ENCODE measurements at regions not wholly inside any gene's neighbourhood (a gene's known extent, or its start where the extent isn't known, plus 50 kb on each side); places are given as distances from the start of the nearest gene placed in this dataset.

DNA sequence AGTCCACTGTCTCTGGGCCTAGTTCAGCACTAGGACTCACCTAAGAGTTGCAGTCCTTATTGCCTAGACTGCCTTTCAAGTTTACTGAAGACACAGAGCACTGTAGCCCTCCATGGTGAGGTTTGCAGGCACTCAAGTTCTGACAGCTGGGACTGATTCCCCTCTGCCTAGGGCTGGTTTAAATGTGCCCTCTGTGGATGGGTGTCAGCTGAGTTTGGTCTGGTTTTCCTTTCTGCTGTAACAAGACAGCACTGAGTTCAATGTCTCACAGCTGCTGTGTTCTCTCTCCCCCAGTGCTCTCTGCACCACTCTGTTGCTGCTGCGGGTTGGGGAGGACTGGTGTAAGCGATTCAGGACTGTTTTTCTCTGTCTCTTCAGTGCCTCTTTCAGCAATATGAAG, 75.2 kb upstream of the C1orf21 start:
- TF ChIP-seq POLR2A (IDR thresholded peaks at IDR 0.05): no peak
- TF ChIP-seq, protein P1, sequence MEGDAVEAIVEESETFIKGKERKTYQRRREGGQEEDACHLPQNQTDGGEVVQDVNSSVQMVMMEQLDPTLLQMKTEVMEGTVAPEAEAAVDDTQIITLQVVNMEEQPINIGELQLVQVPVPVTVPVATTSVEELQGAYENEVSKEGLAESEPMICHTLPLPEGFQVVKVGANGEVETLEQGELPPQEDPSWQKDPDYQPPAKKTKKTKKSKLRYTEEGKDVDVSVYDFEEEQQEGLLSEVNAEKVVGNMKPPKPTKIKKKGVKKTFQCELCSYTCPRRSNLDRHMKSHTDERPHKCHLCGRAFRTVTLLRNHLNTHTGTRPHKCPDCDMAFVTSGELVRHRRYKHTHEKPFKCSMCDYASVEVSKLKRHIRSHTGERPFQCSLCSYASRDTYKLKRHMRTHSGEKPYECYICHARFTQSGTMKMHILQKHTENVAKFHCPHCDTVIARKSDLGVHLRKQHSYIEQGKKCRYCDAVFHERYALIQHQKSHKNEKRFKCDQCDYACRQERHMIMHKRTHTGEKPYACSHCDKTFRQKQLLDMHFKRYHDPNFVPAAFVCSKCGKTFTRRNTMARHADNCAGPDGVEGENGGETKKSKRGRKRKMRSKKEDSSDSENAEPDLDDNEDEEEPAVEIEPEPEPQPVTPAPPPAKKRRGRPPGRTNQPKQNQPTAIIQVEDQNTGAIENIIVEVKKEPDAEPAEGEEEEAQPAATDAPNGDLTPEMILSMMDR (IDR thresholded peaks at IDR 0.05): no peak

Measured in heart left ventricle (tissue), 13 donors.